ENCODE measurements at regions not wholly inside any gene's neighbourhood (a gene's known extent, or its start where the extent isn't known, plus 50 kb on each side); places are given as distances from the start of the nearest gene placed in this dataset.

GRCh38 chr2:176445956-176446355 lies 176.7 kb downstream of the MTX2 start:
- peak overlapping the region; percentile 55 for H3K27ac Mint-ChIP-seq
- H3K4me3 Mint-ChIP-seq = no peak overlapping the region
- 0 out of 2 replicates have a peak, but pooled peaks have one; percentile 33 for TF ChIP-seq CTCF (IDR thresholded peaks at IDR 0.05)
- peaks cover 2% of the 10 kb centered on the region; the same call in 1 of the 2 replicates for H3K27me3 Mint-ChIP-seq (ENCODE audit: insufficient read depth)
- H3K4me1 Mint-ChIP-seq (ENCODE audit: low read depth) = peaks cover 43% of the 10 kb centered on the region
- DNase-seq = peak; percentile 58
- no peaks in the 10 kb centered on the region for H3K36me3 Mint-ChIP-seq (ENCODE audit: low read depth)
- H3K9me3 Mint-ChIP-seq = no peaks in the 10 kb centered on the region

- Mint-ChIP-seq H3K27me3 (ENCODE audit: insufficient read depth) (peaks cover 2% of the 10 kb centered on the region; the same call in 1 of the 2 replicates), H3K4me1 (ENCODE audit: low read depth) (peaks cover 43% of the 10 kb centered on the region), H3K36me3 (ENCODE audit: low read depth) (no peaks in the 10 kb centered on the region), H3K4me3 (no peak overlapping the region), H3K27ac (peak overlapping the region; percentile 55), H3K9me3 (no peaks in the 10 kb centered on the region)
- TF ChIP-seq CTCF (IDR thresholded peaks at IDR 0.05) = no peak
- DNase-seq = no peak
These were observed 177.6 kb downstream of the MTX2 start for GRCh38 chr2:176446718-176447414.

- H3K4me1 Mint-ChIP-seq (ENCODE audit: low read depth) = peaks cover 43% of the 10 kb centered on the region
- no peak for TF ChIP-seq CTCF (IDR thresholded peaks at IDR 0.05)
- no peak for DNase-seq
- no peak overlapping the region for H3K4me3 Mint-ChIP-seq
- no peaks in the 10 kb centered on the region for H3K9me3 Mint-ChIP-seq
- no peak overlapping the region for H3K27ac Mint-ChIP-seq
- no peaks in the 10 kb centered on the region for H3K27me3 Mint-ChIP-seq (ENCODE audit: insufficient read depth)
- H3K36me3 Mint-ChIP-seq (ENCODE audit: low read depth) = no peaks in the 10 kb centered on the region
These were observed 178.4 kb downstream of the MTX2 start for GRCh38 chr2:176447616-176448015.

- H3K9me3 Mint-ChIP-seq = no peaks in the 10 kb centered on the region
- DNase-seq = no peak
- TF ChIP-seq CTCF (IDR thresholded peaks at IDR 0.05) = no peak
- no peaks in the 10 kb centered on the region for H3K36me3 Mint-ChIP-seq (ENCODE audit: low read depth)
- peaks cover 34% of the 10 kb centered on the region for H3K4me1 Mint-ChIP-seq (ENCODE audit: low read depth)
- H3K27ac Mint-ChIP-seq = no peak overlapping the region
- H3K27me3 Mint-ChIP-seq (ENCODE audit: insufficient read depth) = no peaks in the 10 kb centered on the region
- H3K4me3 Mint-ChIP-seq = no peak overlapping the region
These were observed 180.6 kb downstream of the MTX2 start for GRCh38 chr2:176449852-176450251.

- Mint-ChIP-seq H3K4me3 (no peak overlapping the region), H3K36me3 (ENCODE audit: low read depth) (no peaks in the 10 kb centered on the region), H3K27ac (no peak overlapping the region), H3K9me3 (no peaks in the 10 kb centered on the region), H3K4me1 (ENCODE audit: low read depth) (peaks cover 40% of the 10 kb centered on the region), H3K27me3 (ENCODE audit: insufficient read depth) (no peaks in the 10 kb centered on the region)
- DNase-seq = no peak
- no peak for TF ChIP-seq CTCF (IDR thresholded peaks at IDR 0.05)
These were observed 184.5 kb downstream of the MTX2 start for GRCh38 chr2:176453784-176454183.
